A673 (cell line): ENCODE measurements at regions not wholly inside any gene's neighbourhood (a gene's known extent, or its start where the extent isn't known, plus 50 kb on each side); places are given as distances from the start of the nearest gene placed in this dataset.
A peak's percentile ranks its signal among the peaks of the same experiment; 100 is the strongest.

Experiments used
- BruUV-seq: library from RNA; stranded (reverse); fragments of 400-500 nt; replicated peaks from 2 replicates; lab custom pipeline; 2021; lab: Mats Ljungman, UMichigan
- CTCF ChIA-PET: fragments of 300-600 bp; sonication (Branson Sonifier 250); formaldehyde crosslinking; loops from one replicate; lab custom pipeline; 2022; ENCODE audit warnings: antibody characterized with exemption; lab: Charles Lee
- POLR2A ChIA-PET: fragments of 300-600 bp; sonication (Branson Sonifier 250); formaldehyde crosslinking; loops from one replicate; lab custom pipeline; 2022; ENCODE audit warnings: antibody characterized with exemption; ENCODE audit not compliant: low non-redundant PET; lab: Charles Lee
- DNase-seq: peaks from one replicate; pipeline ENCODE4 v3.0.0-alpha.2; 2015; ENCODE audit warnings: low spot score
- H3K27ac ChIP-seq: fragments of 200-600 bp; sonication (generic); 2 replicates; pipeline ENCODE4 v1.5.1; 2016; ENCODE audit warnings: mixed run types, low read depth, mild to moderate bottlenecking, mixed read lengths, antibody characterized with exemption, low read length; ENCODE audit not compliant: poor library complexity, severe bottlenecking
- H3K27me3 ChIP-seq: fragments of 200-600 bp; sonication (generic); replicated peaks from 2 replicates; pipeline ENCODE4 v1.6.1; 2017; ENCODE audit warnings: mixed run types, low read depth, mild to moderate bottlenecking, mixed read lengths, antibody characterized with exemption, low read length; ENCODE audit not compliant: insufficient read depth, poor library complexity
- H3K36me3 ChIP-seq: fragments of 200-600 bp; sonication (generic); 2 replicates; pipeline ENCODE4 v1.6.1; 2016; ENCODE audit warnings: mixed run types, mild to moderate bottlenecking, mixed read lengths, antibody characterized with exemption, low read length; ENCODE audit not compliant: insufficient read depth, poor library complexity, severe bottlenecking
- H3K4me1 ChIP-seq: fragments of 200-600 bp; sonication (generic); 2 replicates; pipeline ENCODE4 v1.6.1; 2017; ENCODE audit warnings: mixed run types, mild to moderate bottlenecking, mixed read lengths, antibody characterized with exemption, low read length; ENCODE audit not compliant: insufficient read depth, poor library complexity, severe bottlenecking
- H3K4me3 ChIP-seq: fragments of 200-600 bp; sonication (generic); 2 replicates; pipeline ENCODE4 v1.5.1; 2016; ENCODE audit warnings: low read depth, mixed run types, mild to moderate bottlenecking, mixed read lengths, low read length; ENCODE audit not compliant: poor library complexity, severe bottlenecking
- H3K9me3 ChIP-seq: fragments of 200-600 bp; sonication (generic); 2 replicates; pipeline ENCODE4 v1.6.1; 2016; ENCODE audit warnings: mixed run types, low read depth, mild to moderate bottlenecking, mixed read lengths, antibody characterized with exemption, low read length; ENCODE audit not compliant: poor library complexity, severe bottlenecking
- EZH2 ChIP-seq: fragments of 200-600 bp; sonication (generic); IDR thresholded peaks from 2 replicates; pipeline ENCODE4 v1.6.1; 2017; ENCODE audit warnings: borderline replicate concordance, low read depth, mild to moderate bottlenecking, mixed read lengths, antibody characterized with exemption, low read length; ENCODE audit not compliant: poor library complexity, severe bottlenecking
- intact Hi-C: fragments of 100-400 bp; cut with micrococcal nuclease; formaldehyde crosslinking; loops from one replicate; pipeline ENCODE4 v1.10.0; 2022; ENCODE audit not compliant: unreplicated experiment
- TF ChIP-seq, protein P1 (sequence below): fragments of 300-800, 200-600 bp; sonication (generic); conservative IDR thresholded peaks from 2 replicates; pipeline ENCODE4 v1.5.1; 2017; ENCODE audit warnings: low read depth, mild to moderate bottlenecking, antibody characterized with exemption, low read length, moderate library complexity, mixed read lengths

GRCh38 chr4:116849620-116850019 lies 235.8 kb downstream of the TRAM1L1 start:
- DNase-seq, result peak; percentile 13
- Histone ChIP-seq H3K27ac (no peak overlapping the region), H3K9me3 (no peaks in the 10 kb centered on the region), H3K27me3 (no peaks in the 10 kb centered on the region), H3K4me1 (no peaks in the 10 kb centered on the region), H3K4me3 (no peak overlapping the region), H3K36me3 (no peaks in the 10 kb centered on the region)
- intact Hi-C loops, result no loop called here
- TF ChIP-seq, protein P1, sequence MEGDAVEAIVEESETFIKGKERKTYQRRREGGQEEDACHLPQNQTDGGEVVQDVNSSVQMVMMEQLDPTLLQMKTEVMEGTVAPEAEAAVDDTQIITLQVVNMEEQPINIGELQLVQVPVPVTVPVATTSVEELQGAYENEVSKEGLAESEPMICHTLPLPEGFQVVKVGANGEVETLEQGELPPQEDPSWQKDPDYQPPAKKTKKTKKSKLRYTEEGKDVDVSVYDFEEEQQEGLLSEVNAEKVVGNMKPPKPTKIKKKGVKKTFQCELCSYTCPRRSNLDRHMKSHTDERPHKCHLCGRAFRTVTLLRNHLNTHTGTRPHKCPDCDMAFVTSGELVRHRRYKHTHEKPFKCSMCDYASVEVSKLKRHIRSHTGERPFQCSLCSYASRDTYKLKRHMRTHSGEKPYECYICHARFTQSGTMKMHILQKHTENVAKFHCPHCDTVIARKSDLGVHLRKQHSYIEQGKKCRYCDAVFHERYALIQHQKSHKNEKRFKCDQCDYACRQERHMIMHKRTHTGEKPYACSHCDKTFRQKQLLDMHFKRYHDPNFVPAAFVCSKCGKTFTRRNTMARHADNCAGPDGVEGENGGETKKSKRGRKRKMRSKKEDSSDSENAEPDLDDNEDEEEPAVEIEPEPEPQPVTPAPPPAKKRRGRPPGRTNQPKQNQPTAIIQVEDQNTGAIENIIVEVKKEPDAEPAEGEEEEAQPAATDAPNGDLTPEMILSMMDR, result peak; percentile 45
- no peak for TF ChIP-seq EZH2
- no TSS peak for BruUV-seq
- ChIA-PET CTCF (interaction anchor here (0.7 kb wide), 1 partner anchor 13 kb away, joined by 3 read pairs; no protein-coding TSS in a partner anchor), POLR2A (no interaction called here)

- intact Hi-C loops, result no loop called here
- no TSS peak for BruUV-seq
- no peak overlapping the region for H3K4me3 ChIP-seq
- no peak for DNase-seq
- H3K27me3 ChIP-seq, result no peaks in the 10 kb centered on the region
- TF ChIP-seq EZH2, result no peak
- TF ChIP-seq, protein P1, result no peak
- H3K27ac ChIP-seq, result no peak overlapping the region
- H3K9me3 ChIP-seq, result no peaks in the 10 kb centered on the region
- ChIA-PET POLR2A (no interaction called here), CTCF (no interaction called here)
- no peaks in the 10 kb centered on the region for H3K4me1 ChIP-seq
- no peaks in the 10 kb centered on the region for H3K36me3 ChIP-seq
Observed at GRCh38 chr4:116847616-116848015, 237.8 kb downstream of the TRAM1L1 start.

DNA sequence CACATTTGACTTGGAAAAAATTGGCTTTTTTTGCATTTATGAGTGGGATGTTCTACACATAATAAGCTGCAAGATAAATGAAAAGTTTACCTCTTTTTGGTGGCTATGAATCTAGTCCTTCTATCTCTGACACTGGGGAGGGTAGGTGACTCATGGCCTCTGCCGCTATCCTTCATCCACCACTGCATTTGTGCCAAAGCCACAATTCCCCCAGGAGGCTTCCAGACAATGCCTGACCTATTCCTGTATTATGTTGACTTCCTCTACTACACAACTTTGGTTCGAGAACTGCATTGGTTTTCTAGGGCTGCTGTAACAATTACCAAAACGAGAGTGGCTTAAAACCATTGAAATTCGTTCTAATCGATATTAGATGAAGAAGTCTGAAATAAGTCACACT lies 245.6 kb downstream of the TRAM1L1 start:
- DNase-seq, result peak; percentile 72
- Histone ChIP-seq H3K27ac (no peak overlapping the region), H3K27me3 (no peaks in the 10 kb centered on the region), H3K4me1 (no peaks in the 10 kb centered on the region), H3K9me3 (no peaks in the 10 kb centered on the region), H3K36me3 (no peaks in the 10 kb centered on the region), H3K4me3 (no peak overlapping the region)
- TF ChIP-seq, protein P1, result no peak
- no peak for TF ChIP-seq EZH2
- ChIA-PET CTCF (no interaction called here), POLR2A (no interaction called here)
- intact Hi-C loops, result no loop called here
- no TSS peak for BruUV-seq
